ENCODE measurements at regions not wholly inside any gene's neighbourhood (a gene's known extent, or its start where the extent isn't known, plus 50 kb on each side); places are given as distances from the start of the nearest gene placed in this dataset.

DNA sequence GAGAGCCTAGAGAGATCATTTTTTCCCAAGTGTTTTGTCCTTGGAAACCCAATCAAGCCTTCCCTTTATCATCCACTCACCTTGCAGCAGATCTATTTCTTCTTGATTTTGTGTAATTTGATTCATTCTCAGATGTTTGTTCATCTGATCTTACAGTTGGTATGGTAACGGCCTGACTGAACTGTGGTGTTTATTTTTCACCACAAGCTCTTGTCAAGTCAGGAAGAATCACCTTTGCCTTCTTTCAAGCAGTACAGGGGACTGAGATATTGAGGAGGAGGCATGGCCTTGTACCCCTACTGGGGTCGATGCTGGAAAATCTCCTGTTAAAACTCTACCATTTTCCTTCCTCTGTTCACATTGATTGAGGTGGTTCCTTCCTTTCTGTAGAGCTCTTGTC lies 361.4 kb upstream of the CFAP20DC start:
- ChIA-PET POLR2A (no interaction called here), CTCF (interaction anchor here (2.3 to 3.1 kb wide), 2 partner anchors 8 to 13 kb away, joined by 11 to 14 read pairs; no protein-coding TSS in a partner anchor)
- DNase-seq, result no peak
- Mint-ChIP-seq H3K9me3 (no peaks in the 10 kb centered on the region), H3K27ac (no peak overlapping the region), H3K27me3 (no peaks in the 10 kb centered on the region), H3K4me3 (no peak overlapping the region), H3K36me3 (ENCODE audit: low read depth) (no peaks in the 10 kb centered on the region), H3K4me1 (peaks cover 22% of the 10 kb centered on the region)

DNA sequence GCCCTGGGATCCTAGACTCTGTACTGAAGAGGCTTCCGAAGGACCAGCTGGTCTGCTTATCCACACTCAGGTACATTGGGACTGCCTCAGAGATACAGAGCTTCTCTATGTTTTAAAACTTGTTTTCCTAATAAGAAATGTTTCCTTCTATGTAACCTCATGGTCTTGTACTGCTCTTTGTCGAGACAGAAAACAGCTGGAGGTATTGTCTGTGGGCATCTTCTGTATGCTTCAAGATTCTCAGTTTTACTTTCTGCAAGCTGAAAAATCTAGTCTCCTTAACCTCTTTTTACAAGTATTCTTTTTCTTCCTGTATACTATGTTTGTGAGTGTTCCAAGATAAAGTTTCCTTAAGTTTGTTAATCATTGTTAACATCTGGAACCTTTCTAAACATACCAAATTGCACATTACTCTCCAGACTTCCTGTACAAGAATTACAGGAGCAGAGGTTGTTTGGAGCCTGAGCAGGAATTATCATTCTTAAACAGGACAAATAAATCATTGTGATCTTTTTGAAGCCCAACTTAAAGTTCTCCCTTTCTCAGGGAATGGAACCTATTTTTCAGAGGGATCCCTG lies 358.3 kb upstream of the CFAP20DC start:
- CTCF ChIA-PET, result interaction anchor here (1.1 kb wide), 1 partner anchor 16 kb away, joined by 3 read pairs; no protein-coding TSS in a partner anchor
- no peak overlapping the region for H3K4me3 Mint-ChIP-seq
- H3K27me3 Mint-ChIP-seq, result no peaks in the 10 kb centered on the region
- peak overlapping the region; percentile 31 for H3K27ac Mint-ChIP-seq
- no peak for DNase-seq
- peaks cover 22% of the 10 kb centered on the region for H3K4me1 Mint-ChIP-seq
- peaks cover 4% of the 10 kb centered on the region for H3K9me3 Mint-ChIP-seq
- no peaks in the 10 kb centered on the region for H3K36me3 Mint-ChIP-seq (ENCODE audit: low read depth)
- POLR2A ChIA-PET, result no interaction called here

DNA sequence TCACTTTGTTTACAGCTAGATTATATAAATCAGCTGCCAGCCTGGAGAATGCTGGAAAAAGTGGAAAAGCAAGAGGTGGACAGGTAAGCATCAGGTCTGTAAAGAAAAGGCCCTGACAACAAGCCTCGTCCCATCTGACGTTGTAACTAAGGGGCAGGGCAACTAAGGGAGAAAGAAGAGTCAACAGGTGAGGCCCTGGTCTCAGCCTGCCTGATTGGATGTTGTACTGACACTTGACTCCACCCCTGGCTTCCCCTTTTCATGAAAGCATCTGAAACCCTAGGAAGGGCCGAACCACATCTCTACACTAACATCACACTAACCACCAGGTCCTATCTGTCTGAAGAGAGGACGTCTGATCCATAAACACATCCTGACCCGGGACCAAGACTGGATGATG lies 357.6 kb upstream of the CFAP20DC start:
- H3K36me3 Mint-ChIP-seq (ENCODE audit: low read depth), result no peaks in the 10 kb centered on the region
- no peaks in the 10 kb centered on the region for H3K27me3 Mint-ChIP-seq
- no peak overlapping the region for H3K4me3 Mint-ChIP-seq
- ChIA-PET CTCF (interaction anchor here (1.0 to 1.1 kb wide), 3 partner anchors 15 to 112 kb away, joined by 3 read pairs; no protein-coding TSS in a partner anchor), POLR2A (no interaction called here)
- peak overlapping the region; percentile 70 for H3K27ac Mint-ChIP-seq
- H3K9me3 Mint-ChIP-seq, result peaks cover 4% of the 10 kb centered on the region
- no peak for DNase-seq
- peaks cover 22% of the 10 kb centered on the region for H3K4me1 Mint-ChIP-seq

DNA sequence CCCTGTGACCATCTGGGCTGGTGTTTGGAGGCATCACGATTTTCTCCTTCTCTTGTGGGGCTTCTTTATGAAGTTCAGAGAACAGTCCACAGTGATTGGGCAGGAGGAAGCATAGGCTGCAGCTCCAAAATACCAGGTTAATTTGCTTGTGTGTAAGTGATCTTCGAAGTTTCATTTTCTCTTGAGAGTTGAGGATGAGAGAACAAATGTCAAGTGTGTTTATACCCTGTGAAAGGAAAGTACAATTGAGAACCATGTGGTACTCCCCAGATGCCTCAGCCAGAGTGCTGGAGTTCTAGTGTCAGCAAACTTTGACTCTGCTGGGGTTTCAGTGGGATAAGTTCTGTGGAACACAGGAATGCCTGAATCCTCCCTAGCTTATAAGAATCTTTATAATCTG lies 357.1 kb upstream of the CFAP20DC start:
- Mint-ChIP-seq H3K27me3 (no peaks in the 10 kb centered on the region), H3K27ac (peak overlapping the region; percentile 70), H3K4me3 (no peak overlapping the region), H3K9me3 (peaks cover 4% of the 10 kb centered on the region), H3K4me1 (peaks cover 22% of the 10 kb centered on the region), H3K36me3 (ENCODE audit: low read depth) (no peaks in the 10 kb centered on the region)
- ChIA-PET POLR2A (no interaction called here), CTCF (interaction anchor here (1.0 kb wide), 2 partner anchors 17 to 111 kb away, joined by 3 read pairs; no protein-coding TSS in a partner anchor)
- no peak for DNase-seq

DNA sequence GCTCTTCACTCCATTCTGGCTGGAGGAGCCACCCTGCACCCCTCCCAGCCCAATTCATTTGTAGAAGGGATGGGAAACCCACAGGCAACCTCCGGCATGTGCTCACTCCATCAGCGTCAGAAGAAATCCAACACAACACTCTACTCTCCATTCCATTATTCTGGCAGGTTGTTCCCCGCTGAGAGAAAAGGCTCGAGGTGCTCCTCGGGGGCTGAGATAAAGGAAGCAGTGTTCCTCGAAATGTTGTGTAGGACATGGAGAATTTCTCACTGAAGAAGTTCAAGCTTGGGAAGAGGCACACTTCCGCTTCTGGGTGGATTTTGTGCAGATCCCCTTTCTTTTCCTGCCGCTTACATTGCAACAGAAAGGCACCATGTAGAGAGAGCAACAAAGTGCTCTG lies 355.0 kb upstream of the CFAP20DC start:
- ChIA-PET CTCF (interaction anchor here (0.6 kb wide), 2 partner anchors 151 to 435 kb away, joined by 3 to 5 read pairs; no protein-coding TSS in a partner anchor), POLR2A (no interaction called here)
- Mint-ChIP-seq H3K36me3 (ENCODE audit: low read depth) (no peaks in the 10 kb centered on the region), H3K9me3 (peaks cover 4% of the 10 kb centered on the region), H3K27me3 (no peaks in the 10 kb centered on the region), H3K27ac (no peak overlapping the region), H3K4me1 (peaks cover 22% of the 10 kb centered on the region), H3K4me3 (no peak overlapping the region)
- DNase-seq, result no peak

DNA sequence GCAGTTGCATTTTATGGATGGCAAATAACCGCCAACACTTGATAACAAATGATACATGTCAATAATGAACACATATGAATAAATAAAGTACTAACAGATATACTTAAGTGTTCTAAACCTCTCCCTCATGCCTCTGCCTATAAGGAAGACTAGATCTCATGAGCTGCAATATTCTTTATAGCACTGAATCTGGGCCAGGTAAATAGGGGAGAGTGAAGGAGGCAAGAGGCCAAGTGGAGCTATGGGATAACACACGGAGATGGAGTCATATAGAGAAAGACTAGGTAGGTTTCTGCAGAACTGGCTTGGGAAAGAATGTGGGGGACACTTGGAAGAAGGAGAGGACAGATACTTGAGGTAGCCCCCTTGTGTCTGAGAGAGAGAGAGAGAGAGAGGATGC lies 354.2 kb upstream of the CFAP20DC start:
- POLR2A ChIA-PET, result no interaction called here
- DNase-seq, result no peak
- CTCF ChIA-PET, result interaction anchor here (1.4 to 3.1 kb wide), 3 partner anchors 8 to 18 kb away, joined by 4 to 11 read pairs (median 7); no protein-coding TSS in a partner anchor
- Mint-ChIP-seq H3K27ac (no peak overlapping the region), H3K4me3 (no peak overlapping the region), H3K9me3 (peaks cover 4% of the 10 kb centered on the region), H3K4me1 (peaks cover 22% of the 10 kb centered on the region), H3K27me3 (no peaks in the 10 kb centered on the region), H3K36me3 (ENCODE audit: low read depth) (no peaks in the 10 kb centered on the region)

DNA sequence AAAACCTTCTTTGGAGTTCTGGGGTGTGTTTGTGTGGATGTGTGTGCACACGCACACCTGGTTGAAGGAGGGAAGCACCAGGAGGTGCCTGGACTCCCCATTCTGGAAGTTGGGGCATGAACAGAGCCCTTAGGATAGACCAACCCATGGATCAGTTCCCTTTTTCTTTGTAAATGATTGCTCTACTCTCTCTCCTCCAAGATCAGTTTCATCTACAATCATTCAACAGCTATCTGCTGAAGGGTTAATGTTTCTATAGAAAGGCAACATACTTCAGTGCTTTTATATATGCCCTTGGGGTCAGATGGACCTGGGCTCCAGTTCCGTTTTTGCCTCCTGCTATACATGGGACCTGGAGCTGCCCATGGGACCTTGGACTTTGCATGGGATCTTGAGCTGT lies 352.1 kb upstream of the CFAP20DC start:
- H3K27ac Mint-ChIP-seq, result no peak overlapping the region
- peaks cover 4% of the 10 kb centered on the region for H3K9me3 Mint-ChIP-seq
- H3K36me3 Mint-ChIP-seq (ENCODE audit: low read depth), result no peaks in the 10 kb centered on the region
- H3K27me3 Mint-ChIP-seq, result no peaks in the 10 kb centered on the region
- ChIA-PET POLR2A (no interaction called here), CTCF (interaction anchor here (1.3 to 3.1 kb wide), 3 partner anchors 10 to 89 kb away, joined by 3 to 11 read pairs (median 7); no protein-coding TSS in a partner anchor)
- peaks cover 5% of the 10 kb centered on the region for H3K4me1 Mint-ChIP-seq
- H3K4me3 Mint-ChIP-seq, result no peak overlapping the region
- DNase-seq, result no peak

DNA sequence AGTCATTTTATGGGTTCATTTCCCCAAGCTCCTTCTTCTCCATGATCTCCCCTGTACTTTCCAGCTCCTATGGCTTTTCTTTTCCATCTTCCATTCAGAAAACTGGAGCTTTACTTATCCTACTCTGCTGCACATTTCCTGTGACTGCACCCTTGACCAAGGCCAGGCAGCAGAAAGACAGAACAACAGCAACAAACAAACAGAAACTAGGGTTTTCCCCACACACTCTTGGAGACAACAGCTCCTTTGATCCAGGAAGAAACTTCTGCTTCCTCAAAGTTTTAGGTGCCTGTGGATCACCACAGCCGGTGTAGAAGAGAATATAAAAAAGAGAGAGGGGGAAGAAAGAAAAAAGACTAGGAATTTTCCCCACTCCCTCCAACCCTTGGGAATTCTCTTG lies 342.3 kb upstream of the CFAP20DC start:
- ChIA-PET POLR2A (no interaction called here), CTCF (interaction anchor here (0.8 to 1.5 kb wide), 6 partner anchors 11 to 34 kb away, joined by 3 to 7 read pairs (median 4); no protein-coding TSS in a partner anchor)
- no peak overlapping the region for H3K27ac Mint-ChIP-seq
- DNase-seq, result no peak
- no peak overlapping the region for H3K4me3 Mint-ChIP-seq
- H3K9me3 Mint-ChIP-seq, result peaks cover 20% of the 10 kb centered on the region
- H3K36me3 Mint-ChIP-seq (ENCODE audit: low read depth), result no peaks in the 10 kb centered on the region
- H3K4me1 Mint-ChIP-seq, result peaks cover 26% of the 10 kb centered on the region
- H3K27me3 Mint-ChIP-seq, result no peaks in the 10 kb centered on the region

DNA sequence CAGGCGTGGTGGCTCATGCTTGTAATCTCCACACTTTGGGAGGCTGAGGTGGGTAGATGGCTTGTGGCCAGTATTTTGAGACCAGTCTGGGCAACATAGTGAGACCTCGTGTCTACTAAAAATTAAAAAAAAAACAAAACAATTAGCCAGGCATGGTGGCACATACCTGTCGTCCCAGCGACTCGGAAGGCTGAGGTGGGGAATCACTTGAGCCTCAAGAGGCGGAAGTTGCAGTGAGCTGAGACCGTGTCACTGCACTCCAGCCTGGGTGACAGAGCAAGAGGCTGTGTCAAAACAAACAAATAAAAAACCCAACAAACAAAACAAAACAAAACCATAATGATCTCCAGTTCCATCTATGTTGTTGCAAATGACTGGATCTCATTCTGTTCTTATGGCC lies 341.3 kb upstream of the CFAP20DC start:
- peaks cover 35% of the 10 kb centered on the region for H3K4me1 Mint-ChIP-seq
- H3K27ac Mint-ChIP-seq, result no peak overlapping the region
- peaks cover 2% of the 10 kb centered on the region for H3K36me3 Mint-ChIP-seq (ENCODE audit: low read depth)
- H3K27me3 Mint-ChIP-seq, result no peaks in the 10 kb centered on the region
- no peak overlapping the region for H3K4me3 Mint-ChIP-seq
- ChIA-PET CTCF (no interaction called here), POLR2A (no interaction called here)
- H3K9me3 Mint-ChIP-seq, result peaks cover 20% of the 10 kb centered on the region
- DNase-seq, result no peak

DNA sequence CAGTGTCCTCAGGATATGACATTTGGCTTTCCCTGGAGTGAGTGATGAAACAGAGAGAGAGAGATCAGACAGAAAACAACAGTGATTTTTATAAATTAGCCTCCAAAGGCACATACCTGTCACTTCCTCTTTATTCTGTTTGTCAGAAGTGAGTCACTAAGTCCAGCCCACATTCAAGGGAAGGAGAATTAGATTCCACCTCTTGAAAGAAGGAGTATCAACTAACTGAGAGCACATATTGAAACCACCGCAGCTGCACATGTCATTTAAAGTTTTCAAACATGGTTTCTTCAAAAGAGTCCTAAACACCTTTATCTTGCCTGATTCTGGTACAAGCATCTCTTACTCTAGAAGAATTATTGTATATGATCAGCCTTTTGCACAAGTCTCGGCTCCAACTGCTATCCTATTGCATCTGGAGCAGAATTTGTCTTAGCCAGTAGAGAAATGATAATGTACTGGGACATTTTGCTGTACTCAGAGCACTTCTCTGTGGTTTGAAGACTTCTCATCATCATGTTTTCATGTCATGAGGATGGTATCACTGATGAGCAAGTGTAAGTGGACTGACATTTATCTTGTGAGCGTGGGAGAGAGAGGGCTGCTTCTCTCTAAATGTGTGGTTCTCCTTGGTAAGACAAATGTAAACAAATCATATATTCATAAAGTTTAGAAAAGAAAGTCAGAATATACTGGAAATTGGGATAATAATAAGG lies 338.9 kb upstream of the CFAP20DC start:
- H3K27me3 Mint-ChIP-seq, result no peaks in the 10 kb centered on the region
- ChIA-PET CTCF (interaction anchor here (0.8 kb wide), 1 partner anchor 29 kb away, joined by 3 read pairs; no protein-coding TSS in a partner anchor), POLR2A (no interaction called here)
- no peak overlapping the region for H3K4me3 Mint-ChIP-seq
- peak overlapping the region; percentile 79 for H3K27ac Mint-ChIP-seq
- H3K9me3 Mint-ChIP-seq, result peaks cover 21% of the 10 kb centered on the region
- H3K4me1 Mint-ChIP-seq, result peaks cover 53% of the 10 kb centered on the region
- DNase-seq, result peak; percentile 9
- peaks cover 2% of the 10 kb centered on the region for H3K36me3 Mint-ChIP-seq (ENCODE audit: low read depth)

DNA sequence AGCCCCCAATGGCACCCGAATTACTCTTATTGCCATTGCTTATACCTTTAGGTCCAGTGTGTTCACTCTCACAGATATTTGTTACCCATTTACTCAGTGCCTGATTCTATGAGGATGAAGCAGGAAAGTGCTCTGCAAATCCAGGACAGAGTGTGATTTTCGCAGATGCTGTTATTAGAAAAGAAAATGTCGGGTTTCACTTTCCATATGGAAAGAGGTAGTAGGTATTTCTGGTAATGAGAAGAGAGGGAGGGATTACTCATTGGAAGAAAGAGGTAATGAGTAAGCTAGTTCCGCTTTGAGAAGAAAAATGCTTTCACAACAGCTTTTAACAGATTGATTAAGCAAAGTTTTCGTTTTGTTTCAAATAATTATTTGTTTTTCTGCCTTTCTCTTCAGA lies 336.3 kb upstream of the CFAP20DC start:
- CTCF ChIA-PET, result interaction anchor here (1.8 kb wide), 1 partner anchor 18 kb away, joined by 4 read pairs; no protein-coding TSS in a partner anchor
- peaks cover 2% of the 10 kb centered on the region for H3K36me3 Mint-ChIP-seq (ENCODE audit: low read depth)
- H3K27ac Mint-ChIP-seq, result peak overlapping the region; percentile 84
- no peak overlapping the region for H3K4me3 Mint-ChIP-seq
- POLR2A ChIA-PET, result no interaction called here
- H3K9me3 Mint-ChIP-seq, result peaks cover 12% of the 10 kb centered on the region
- no peaks in the 10 kb centered on the region for H3K27me3 Mint-ChIP-seq
- DNase-seq, result no peak
- H3K4me1 Mint-ChIP-seq, result peaks cover 57% of the 10 kb centered on the region

DNA sequence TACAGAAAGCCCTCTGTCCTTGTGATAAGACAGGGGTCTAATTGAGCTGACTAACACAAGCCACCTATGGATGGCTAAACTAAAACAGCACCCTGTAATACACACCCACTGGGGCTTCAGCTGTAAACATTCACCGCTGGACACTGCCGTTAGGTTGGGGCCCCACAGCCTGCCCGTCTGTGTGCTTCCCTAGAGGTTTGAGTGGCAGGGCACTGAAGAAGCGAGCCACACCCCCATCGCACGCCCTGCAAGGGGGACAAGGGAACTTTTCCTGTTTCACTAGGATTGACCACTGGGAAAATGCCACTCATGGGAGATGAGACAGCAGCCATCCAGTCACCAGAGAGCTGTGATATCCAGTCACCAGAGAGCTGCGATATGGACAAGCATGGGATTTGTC lies 335.7 kb upstream of the CFAP20DC start:
- peaks cover 2% of the 10 kb centered on the region for H3K36me3 Mint-ChIP-seq (ENCODE audit: low read depth)
- H3K4me3 Mint-ChIP-seq, result no peak overlapping the region
- H3K9me3 Mint-ChIP-seq, result peaks cover 12% of the 10 kb centered on the region
- no peaks in the 10 kb centered on the region for H3K27me3 Mint-ChIP-seq
- no peak for DNase-seq
- H3K27ac Mint-ChIP-seq, result no peak overlapping the region
- CTCF ChIA-PET, result interaction anchor here (1.8 kb wide), 1 partner anchor 18 kb away, joined by 4 read pairs; no protein-coding TSS in a partner anchor
- POLR2A ChIA-PET, result no interaction called here
- peaks cover 57% of the 10 kb centered on the region for H3K4me1 Mint-ChIP-seq

DNA sequence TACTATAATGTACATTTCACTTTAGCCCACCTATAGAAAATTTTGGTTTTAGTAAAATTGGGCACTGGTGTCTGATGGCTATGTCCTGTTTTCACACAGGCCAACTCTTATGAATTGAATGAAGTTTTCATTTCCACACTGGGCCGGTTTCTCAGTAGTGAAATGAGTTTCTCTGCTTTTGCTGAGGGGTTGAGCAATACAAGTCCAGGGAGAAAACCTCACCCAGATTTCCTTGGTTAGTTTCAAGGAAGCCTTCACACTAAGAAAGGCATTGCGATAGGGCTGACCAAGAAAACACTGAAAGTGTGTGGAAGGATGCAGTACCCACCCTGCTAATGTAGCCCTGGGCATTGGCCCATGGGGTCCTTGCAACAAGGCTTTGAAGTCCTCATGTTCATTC lies 331.5 kb upstream of the CFAP20DC start:
- H3K4me1 Mint-ChIP-seq, result peaks cover 26% of the 10 kb centered on the region
- no peaks in the 10 kb centered on the region for H3K36me3 Mint-ChIP-seq (ENCODE audit: low read depth)
- ChIA-PET POLR2A (no interaction called here), CTCF (interaction anchor here (0.7 kb wide), 1 partner anchor 67 kb away, joined by 3 read pairs; no protein-coding TSS in a partner anchor)
- H3K9me3 Mint-ChIP-seq, result peaks cover 15% of the 10 kb centered on the region
- no peaks in the 10 kb centered on the region for H3K27me3 Mint-ChIP-seq
- no peak overlapping the region for H3K27ac Mint-ChIP-seq
- H3K4me3 Mint-ChIP-seq, result no peak overlapping the region
- DNase-seq, result no peak
